ENCODE measurements at regions not wholly inside any gene's neighbourhood (a gene's known extent, or its start where the extent isn't known, plus 50 kb on each side); places are given as distances from the start of the nearest gene placed in this dataset.

DNA sequence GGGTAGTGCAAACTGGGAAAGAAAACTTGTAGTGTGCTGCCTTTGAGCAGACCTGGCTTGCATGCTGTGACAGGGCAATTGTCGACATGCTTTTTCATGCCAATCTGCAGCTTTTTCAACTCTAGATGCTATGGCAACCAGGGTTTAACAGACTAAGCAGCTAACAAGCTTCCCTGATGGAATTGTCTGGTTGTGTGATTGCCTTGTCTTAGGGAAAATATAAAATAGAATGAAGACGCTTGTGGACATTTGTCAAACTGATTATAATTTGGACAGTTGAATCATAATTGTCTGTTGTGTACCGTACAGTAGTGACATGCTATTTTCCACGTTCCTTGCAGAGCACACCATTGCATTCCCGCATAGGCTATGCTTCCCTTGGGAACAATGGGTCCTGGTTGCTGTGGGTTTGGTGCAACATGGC is 113.0 kb downstream of the FOXG1 start:
- Histone ChIP-seq H3K9me3 (replicated peaks) (no peaks in the 10 kb centered on the region), H3K36me3 (no peaks in the 10 kb centered on the region), H3K27me3 (ENCODE audit: low read depth) (no peaks in the 10 kb centered on the region), H3K27ac (replicated peaks) (no peak overlapping the region), H3K4me1 (no peaks in the 10 kb centered on the region), H3K4me3 (no peak overlapping the region)
- TF ChIP-seq, protein P1, sequence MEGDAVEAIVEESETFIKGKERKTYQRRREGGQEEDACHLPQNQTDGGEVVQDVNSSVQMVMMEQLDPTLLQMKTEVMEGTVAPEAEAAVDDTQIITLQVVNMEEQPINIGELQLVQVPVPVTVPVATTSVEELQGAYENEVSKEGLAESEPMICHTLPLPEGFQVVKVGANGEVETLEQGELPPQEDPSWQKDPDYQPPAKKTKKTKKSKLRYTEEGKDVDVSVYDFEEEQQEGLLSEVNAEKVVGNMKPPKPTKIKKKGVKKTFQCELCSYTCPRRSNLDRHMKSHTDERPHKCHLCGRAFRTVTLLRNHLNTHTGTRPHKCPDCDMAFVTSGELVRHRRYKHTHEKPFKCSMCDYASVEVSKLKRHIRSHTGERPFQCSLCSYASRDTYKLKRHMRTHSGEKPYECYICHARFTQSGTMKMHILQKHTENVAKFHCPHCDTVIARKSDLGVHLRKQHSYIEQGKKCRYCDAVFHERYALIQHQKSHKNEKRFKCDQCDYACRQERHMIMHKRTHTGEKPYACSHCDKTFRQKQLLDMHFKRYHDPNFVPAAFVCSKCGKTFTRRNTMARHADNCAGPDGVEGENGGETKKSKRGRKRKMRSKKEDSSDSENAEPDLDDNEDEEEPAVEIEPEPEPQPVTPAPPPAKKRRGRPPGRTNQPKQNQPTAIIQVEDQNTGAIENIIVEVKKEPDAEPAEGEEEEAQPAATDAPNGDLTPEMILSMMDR (IDR thresholded peaks at IDR 0.05; ENCODE audit: borderline replicate concordance): no peak
- intact Hi-C loops (cut with micrococcal nuclease): no loop called here
- no peak for DNase-seq

DNA sequence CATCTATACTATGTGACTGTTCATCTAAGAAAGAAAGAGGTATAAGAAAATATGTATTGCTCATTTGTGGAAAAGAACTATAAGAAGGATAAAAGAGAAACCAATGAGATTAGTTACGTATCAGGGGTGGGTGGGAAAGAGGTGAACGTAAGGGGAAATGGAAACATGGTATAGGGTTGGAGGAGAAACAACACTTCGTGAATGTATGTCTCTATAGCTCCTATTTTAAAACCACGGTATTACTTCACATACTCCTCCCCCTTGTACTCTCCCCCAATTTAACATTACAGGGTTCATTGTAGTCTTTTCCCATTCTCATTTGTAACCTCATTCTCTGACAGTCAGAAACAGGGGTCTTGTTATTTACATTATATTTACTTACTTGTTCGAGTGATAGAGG is 120.4 kb downstream of the FOXG1 start:
- Histone ChIP-seq H3K9me3 (replicated peaks) (peaks cover 7% of the 10 kb centered on the region), H3K4me1 (no peaks in the 10 kb centered on the region), H3K27me3 (ENCODE audit: low read depth) (no peaks in the 10 kb centered on the region), H3K27ac (replicated peaks) (no peak overlapping the region), H3K36me3 (no peaks in the 10 kb centered on the region), H3K4me3 (no peak overlapping the region)
- intact Hi-C loops (cut with micrococcal nuclease): no loop called here
- no peak for DNase-seq
- TF ChIP-seq, protein P1 (IDR thresholded peaks at IDR 0.05; ENCODE audit: borderline replicate concordance): no peak

DNA sequence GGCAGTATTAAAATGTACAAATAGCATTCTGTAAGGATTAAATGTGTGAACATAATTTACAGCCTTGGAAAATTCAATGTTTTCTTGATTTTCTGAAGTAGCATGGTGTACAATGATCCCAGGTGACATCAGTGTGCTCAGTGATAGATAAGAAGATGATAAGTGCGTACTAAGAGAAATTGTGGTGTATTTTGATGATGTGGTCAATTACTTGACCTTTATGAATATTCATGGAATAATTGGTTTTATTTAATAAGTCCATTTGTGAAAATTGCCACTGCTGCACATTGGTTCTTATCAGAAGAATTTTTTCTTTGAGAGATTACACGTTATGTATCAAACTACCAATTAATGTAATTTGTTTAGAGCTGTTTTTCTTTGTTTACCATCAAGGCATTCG is 128.8 kb downstream of the FOXG1 start:
- TF ChIP-seq, protein P1 (IDR thresholded peaks at IDR 0.05; ENCODE audit: borderline replicate concordance): no peak
- Histone ChIP-seq H3K4me1 (no peaks in the 10 kb centered on the region), H3K27ac (replicated peaks) (no peak overlapping the region), H3K27me3 (ENCODE audit: low read depth) (no peaks in the 10 kb centered on the region), H3K36me3 (no peaks in the 10 kb centered on the region), H3K9me3 (replicated peaks) (no peaks in the 10 kb centered on the region), H3K4me3 (no peak overlapping the region)
- intact Hi-C loops (cut with micrococcal nuclease): no loop called here
- no peak for DNase-seq

DNA sequence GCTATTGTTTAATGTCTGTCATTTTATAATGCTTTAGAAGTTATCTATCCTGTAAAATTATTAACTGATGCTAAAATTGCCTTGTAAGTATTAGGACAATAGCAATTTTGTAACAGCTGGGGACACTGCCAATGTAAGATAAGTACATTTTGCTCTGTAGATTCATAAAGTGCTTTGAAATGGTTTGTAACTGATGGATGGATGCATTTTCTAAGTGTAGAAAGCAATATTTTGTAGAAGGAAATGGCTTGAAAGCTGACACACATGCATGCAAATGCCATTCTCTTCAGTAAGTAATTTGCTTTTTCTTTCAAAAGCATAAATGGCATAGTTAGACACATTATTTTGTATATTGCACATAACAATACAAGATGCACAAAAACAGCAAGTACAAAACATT is 129.8 kb downstream of the FOXG1 start:
- TF ChIP-seq, protein P1 (IDR thresholded peaks at IDR 0.05; ENCODE audit: borderline replicate concordance): no peak
- no peak for DNase-seq
- Histone ChIP-seq H3K4me1 (no peaks in the 10 kb centered on the region), H3K27ac (replicated peaks) (no peak overlapping the region), H3K36me3 (no peaks in the 10 kb centered on the region), H3K27me3 (ENCODE audit: low read depth) (no peaks in the 10 kb centered on the region), H3K4me3 (no peak overlapping the region), H3K9me3 (replicated peaks) (no peaks in the 10 kb centered on the region)
- intact Hi-C loops (cut with micrococcal nuclease): no loop called here

DNA sequence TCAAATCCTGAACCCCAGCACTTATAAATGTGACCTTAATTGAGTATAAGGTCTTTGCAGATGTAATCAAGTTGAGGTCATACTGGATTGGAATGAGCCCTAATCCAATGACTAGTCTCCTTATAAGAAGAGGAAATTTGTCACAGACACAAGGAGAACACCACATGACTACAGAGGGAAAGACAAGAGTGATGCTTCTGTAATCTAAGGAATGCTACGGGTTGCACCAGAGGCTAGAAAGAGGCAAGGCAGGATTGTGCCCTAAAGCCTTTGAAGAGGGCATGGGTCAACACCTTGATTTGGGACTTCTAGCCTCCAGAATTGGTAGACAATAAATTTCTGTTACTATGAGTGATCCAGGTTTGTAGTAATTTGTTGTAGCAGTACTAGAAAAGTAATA is 135.0 kb downstream of the FOXG1 start:
- no peaks in the 10 kb centered on the region for H3K36me3 ChIP-seq
- intact Hi-C loops (cut with micrococcal nuclease): no loop called here
- H3K4me1 ChIP-seq: no peaks in the 10 kb centered on the region
- DNase-seq: no peak
- no peak overlapping the region for H3K27ac ChIP-seq (replicated peaks)
- no peak overlapping the region for H3K4me3 ChIP-seq
- no peaks in the 10 kb centered on the region for H3K9me3 ChIP-seq (replicated peaks)
- TF ChIP-seq, protein P1 (IDR thresholded peaks at IDR 0.05; ENCODE audit: borderline replicate concordance): no peak
- no peaks in the 10 kb centered on the region for H3K27me3 ChIP-seq (ENCODE audit: low read depth)

DNA sequence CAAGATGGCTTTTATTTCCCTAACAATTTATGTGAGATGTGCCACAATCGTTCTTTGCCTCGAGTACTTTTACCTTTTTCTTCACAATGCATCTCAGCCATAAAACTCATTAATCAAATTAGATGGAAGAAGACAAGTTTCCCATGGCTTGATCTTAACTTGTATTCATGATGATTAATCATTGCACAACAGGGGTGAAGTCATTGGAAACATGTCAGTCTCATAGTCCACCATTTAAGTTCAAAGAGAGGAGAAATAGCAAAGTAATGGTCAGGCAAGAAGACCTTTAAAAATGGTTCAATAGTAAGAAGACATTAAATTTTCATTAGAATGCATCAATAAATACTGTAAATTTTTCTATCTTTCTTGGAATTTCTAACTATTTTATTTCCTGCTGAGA is 136.3 kb downstream of the FOXG1 start:
- H3K36me3 ChIP-seq: no peaks in the 10 kb centered on the region
- no peak overlapping the region for H3K27ac ChIP-seq (replicated peaks)
- peaks cover 3% of the 10 kb centered on the region for H3K9me3 ChIP-seq (replicated peaks)
- no peak for DNase-seq
- TF ChIP-seq, protein P1 (IDR thresholded peaks at IDR 0.05; ENCODE audit: borderline replicate concordance): no peak
- no peaks in the 10 kb centered on the region for H3K27me3 ChIP-seq (ENCODE audit: low read depth)
- intact Hi-C loops (cut with micrococcal nuclease): no loop called here
- no peaks in the 10 kb centered on the region for H3K4me1 ChIP-seq
- no peak overlapping the region for H3K4me3 ChIP-seq
